DND-41 (cell line): ENCODE measurements at regions not wholly inside any gene's neighbourhood (a gene's known extent, or its start where the extent isn't known, plus 50 kb on each side); places are given as distances from the start of the nearest gene placed in this dataset.

Source experiments
- ATAC-seq: fragments of 200-7000 bp; cut with Tn5 transposase; 3 replicates; pipeline ENCODE4 v1.9.1; 2021; ENCODE audit warnings: low read depth; ENCODE audit not compliant: insufficient read depth
- DNase-seq: peaks from one replicate; pipeline ENCODE4 v3.0.0-alpha.2; 2020
- H2AFZ ChIP-seq: 2 replicates; pipeline ENCODE4 v1.6.0; 2012; ENCODE audit warnings: low read depth, low read length
- H3K27ac ChIP-seq: 2 replicates; pipeline ENCODE4 v1.5.1; 2012; ENCODE audit warnings: low read length, inconsistent platforms
- H3K27me3 ChIP-seq: fragments of 200-600 bp; sonication (generic); 2 replicates; pipeline ENCODE4 v1.6.0; 2012; ENCODE audit warnings: low read length, mild to moderate bottlenecking, inconsistent platforms; ENCODE audit not compliant: insufficient read depth, poor library complexity
- H3K36me3 ChIP-seq: 2 replicates; pipeline ENCODE4 v1.5.1; 2012; ENCODE audit warnings: low read length, inconsistent platforms; ENCODE audit not compliant: insufficient read depth
- H3K4me1 ChIP-seq: 2 replicates; pipeline ENCODE4 v1.5.1; 2012; ENCODE audit warnings: mild to moderate bottlenecking, low read length; ENCODE audit not compliant: insufficient read depth
- H3K4me2 ChIP-seq: 2 replicates; pipeline ENCODE4 v1.6.0; 2012; ENCODE audit warnings: mild to moderate bottlenecking, moderate library complexity, low read length, inconsistent platforms; ENCODE audit not compliant: insufficient read depth
- H3K4me3 ChIP-seq, 2 experiments: fragments of 200-600 bp in 1 of 2; shearing (Covaris generic) in 1 of 2; 2 replicates each; pipeline ENCODE4 v1.5.1; 2012 to 2016; ENCODE audit warnings: inconsistent platforms in 2 of 2, low read length in 2 of 2, mild to moderate bottlenecking in 2 of 2, low read depth in 1 of 2, moderate library complexity in 1 of 2
- H3K79me2 ChIP-seq: 2 replicates; pipeline ENCODE4 v1.6.0; 2012; ENCODE audit warnings: low read length, inconsistent platforms; ENCODE audit not compliant: insufficient read depth
- H3K9ac ChIP-seq: 2 replicates; pipeline ENCODE4 v1.6.0; 2012; ENCODE audit warnings: low read depth, mild to moderate bottlenecking, inconsistent platforms, low read length, moderate library complexity
- H3K9me3 ChIP-seq: 2 replicates; pipeline ENCODE4 v1.5.1; 2012; ENCODE audit warnings: low read length, moderate library complexity, mild to moderate bottlenecking, inconsistent platforms; ENCODE audit not compliant: insufficient read depth, severe bottlenecking
- H4K20me1 ChIP-seq: 2 replicates; pipeline ENCODE4 v1.6.0; 2012; ENCODE audit warnings: low read length; ENCODE audit not compliant: insufficient read depth
- EZH2 ChIP-seq: IDR thresholded peaks from 3 replicates; pipeline ENCODE4 v1.6.1; 2012; ENCODE audit warnings: borderline replicate concordance, low read depth, mild to moderate bottlenecking, moderate library complexity, low read length, inconsistent platforms; ENCODE audit not compliant: severe bottlenecking
- TF ChIP-seq, protein P1 (sequence below): IDR thresholded peaks from 2 replicates; pipeline ENCODE4 v1.5.1; 2012; ENCODE audit warnings: borderline replicate concordance, low read length, moderate library complexity, mild to moderate bottlenecking; ENCODE audit not compliant: poor library complexity, severe bottlenecking; ENCODE audit errors: extremely low read depth

DNA sequence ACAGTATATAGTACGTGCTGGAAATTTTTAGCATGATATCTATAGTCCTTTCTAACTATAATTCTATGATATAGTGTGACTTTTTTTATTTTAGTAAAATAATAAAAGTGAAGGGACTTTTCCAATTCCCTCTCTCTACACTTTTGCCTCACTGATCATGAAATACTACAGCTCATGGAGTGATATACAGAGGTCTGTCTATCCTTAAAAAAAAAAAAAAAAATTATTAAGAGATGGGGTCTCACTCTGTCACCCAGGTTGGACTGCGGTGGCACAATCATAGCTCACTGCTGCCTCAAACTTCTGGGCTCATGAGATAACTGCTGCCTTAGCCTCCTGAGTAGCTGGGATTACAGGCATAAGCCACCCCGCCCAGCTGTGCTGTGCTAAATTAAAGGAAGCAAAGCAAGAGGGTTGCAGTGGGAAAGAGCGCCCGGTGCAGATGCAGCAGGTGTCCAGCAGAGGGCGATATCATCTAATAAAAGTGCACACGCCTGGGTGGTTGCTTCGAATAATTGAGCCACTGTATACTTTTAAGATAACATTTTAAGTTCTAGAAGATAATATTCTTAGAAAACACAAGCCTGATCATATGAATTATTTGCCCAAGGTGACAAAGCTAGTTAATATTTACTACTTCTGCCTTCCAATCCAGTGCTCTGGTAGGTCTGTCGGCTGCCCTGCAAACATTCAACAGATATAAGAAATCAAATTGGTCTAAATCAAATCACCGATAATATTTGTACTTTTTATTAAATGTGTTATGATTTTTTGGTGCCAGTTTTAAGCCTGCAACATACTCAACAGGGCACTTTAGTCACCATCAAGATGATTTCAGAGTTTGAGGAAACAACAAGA lies 94.9 kb upstream of the NT5E start:
- no peaks in the 10 kb centered on the region for H3K79me2 ChIP-seq
- H3K9ac ChIP-seq, result no peak overlapping the region
- ATAC-seq (peak; percentile 97), DNase-seq (peak; percentile 62)
- TF ChIP-seq, protein P1, sequence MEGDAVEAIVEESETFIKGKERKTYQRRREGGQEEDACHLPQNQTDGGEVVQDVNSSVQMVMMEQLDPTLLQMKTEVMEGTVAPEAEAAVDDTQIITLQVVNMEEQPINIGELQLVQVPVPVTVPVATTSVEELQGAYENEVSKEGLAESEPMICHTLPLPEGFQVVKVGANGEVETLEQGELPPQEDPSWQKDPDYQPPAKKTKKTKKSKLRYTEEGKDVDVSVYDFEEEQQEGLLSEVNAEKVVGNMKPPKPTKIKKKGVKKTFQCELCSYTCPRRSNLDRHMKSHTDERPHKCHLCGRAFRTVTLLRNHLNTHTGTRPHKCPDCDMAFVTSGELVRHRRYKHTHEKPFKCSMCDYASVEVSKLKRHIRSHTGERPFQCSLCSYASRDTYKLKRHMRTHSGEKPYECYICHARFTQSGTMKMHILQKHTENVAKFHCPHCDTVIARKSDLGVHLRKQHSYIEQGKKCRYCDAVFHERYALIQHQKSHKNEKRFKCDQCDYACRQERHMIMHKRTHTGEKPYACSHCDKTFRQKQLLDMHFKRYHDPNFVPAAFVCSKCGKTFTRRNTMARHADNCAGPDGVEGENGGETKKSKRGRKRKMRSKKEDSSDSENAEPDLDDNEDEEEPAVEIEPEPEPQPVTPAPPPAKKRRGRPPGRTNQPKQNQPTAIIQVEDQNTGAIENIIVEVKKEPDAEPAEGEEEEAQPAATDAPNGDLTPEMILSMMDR, result peak; percentile 97
- TF ChIP-seq EZH2, result no peak
- no peak overlapping the region for H3K27ac ChIP-seq
- H3K36me3 ChIP-seq, result no peaks in the 10 kb centered on the region
- no peaks in the 10 kb centered on the region for H3K4me1 ChIP-seq
- peaks cover 3% of the 10 kb centered on the region for H3K27me3 ChIP-seq
- no peaks in the 10 kb centered on the region for H3K9me3 ChIP-seq
- H4K20me1 ChIP-seq, result no peaks in the 10 kb centered on the region
- no peak overlapping the region for H3K4me3 ChIP-seq
- H3K4me2 ChIP-seq, result no peak overlapping the region
- H2AFZ ChIP-seq, result 0 out of 2 replicates have a peak overlapping the region, but pooled peaks have one; percentile 39

DNA sequence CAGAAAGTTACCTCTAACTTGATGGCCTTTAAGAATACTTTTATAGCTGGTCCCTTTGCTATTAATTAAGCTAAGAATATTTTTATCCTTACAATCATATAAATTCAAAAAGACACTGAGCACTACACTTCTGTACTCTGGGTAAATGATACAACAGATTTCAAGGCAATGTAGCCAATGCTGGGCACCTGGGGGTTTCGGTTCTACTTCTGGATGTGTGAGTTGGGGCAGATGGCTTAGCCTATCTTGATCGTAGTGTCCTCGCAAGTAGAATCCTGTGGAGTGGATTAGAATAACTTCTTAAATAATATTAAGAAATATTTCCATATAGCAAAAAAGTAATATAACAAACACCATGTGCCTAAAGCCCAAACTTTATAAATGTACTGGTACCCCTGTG lies 96.9 kb upstream of the NT5E start:
- no peak overlapping the region for H2AFZ ChIP-seq
- no peak overlapping the region for H3K9ac ChIP-seq
- peaks cover 6% of the 10 kb centered on the region for H3K27me3 ChIP-seq
- H3K79me2 ChIP-seq, result no peaks in the 10 kb centered on the region
- H3K36me3 ChIP-seq, result no peaks in the 10 kb centered on the region
- H3K9me3 ChIP-seq, result no peaks in the 10 kb centered on the region
- no peak overlapping the region for H3K27ac ChIP-seq
- no peaks in the 10 kb centered on the region for H4K20me1 ChIP-seq
- no peak overlapping the region for H3K4me2 ChIP-seq
- DNase-seq (no peak), ATAC-seq (no peak)
- no peak for TF ChIP-seq EZH2
- TF ChIP-seq, protein P1, result no peak
- H3K4me1 ChIP-seq, result no peaks in the 10 kb centered on the region
- no peak overlapping the region for H3K4me3 ChIP-seq

DNA sequence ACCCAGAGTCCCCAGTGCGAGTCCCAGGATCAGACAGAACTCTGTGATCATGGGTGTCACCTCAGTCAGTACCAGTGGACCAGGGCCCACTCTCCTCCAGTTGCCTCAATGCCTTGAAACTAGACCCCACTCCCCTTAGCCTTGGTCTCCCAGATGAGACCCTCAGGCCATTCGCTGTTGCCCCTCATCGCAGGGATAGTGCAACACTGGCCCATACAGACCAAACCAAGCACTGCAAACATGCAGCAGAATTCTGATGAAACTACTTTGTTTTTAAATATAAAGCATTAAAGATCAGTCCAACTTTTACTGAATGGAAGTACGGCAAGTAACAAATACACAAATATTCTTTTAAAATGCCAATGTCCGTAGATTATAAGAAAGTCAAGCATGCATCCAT lies 101.2 kb upstream of the NT5E start:
- H3K27me3 ChIP-seq, result peaks cover 6% of the 10 kb centered on the region
- H2AFZ ChIP-seq, result no peak overlapping the region
- H3K4me2 ChIP-seq, result no peak overlapping the region
- ATAC-seq, result no peak
- no peak for DNase-seq
- no peak overlapping the region for H3K4me3 ChIP-seq
- no peaks in the 10 kb centered on the region for H3K36me3 ChIP-seq
- no peak overlapping the region for H3K9ac ChIP-seq
- H3K27ac ChIP-seq, result no peak overlapping the region
- no peaks in the 10 kb centered on the region for H4K20me1 ChIP-seq
- H3K79me2 ChIP-seq, result no peaks in the 10 kb centered on the region
- no peaks in the 10 kb centered on the region for H3K4me1 ChIP-seq
- H3K9me3 ChIP-seq, result no peaks in the 10 kb centered on the region
- TF ChIP-seq, protein P1, result no peak
- TF ChIP-seq EZH2, result no peak
